Neural cell (in vitro differentiated cells): ENCODE measurements at regions not wholly inside any gene's neighbourhood (a gene's known extent, or its start where the extent isn't known, plus 50 kb on each side); places are given as distances from the start of the nearest gene placed in this dataset.

Source experiments
- CTCF ChIP-seq: fragments of 450-650 bp; IDR thresholded peaks from 2 replicates; pipeline ENCODE4 v1.5.1; 2014; ENCODE audit warnings: antibody characterized with exemption, mild to moderate bottlenecking, moderate library complexity; ENCODE audit not compliant: poor library complexity, severe bottlenecking
- EP300 ChIP-seq: fragments of 450-650 bp; conservative IDR thresholded peaks from 2 replicates; pipeline ENCODE4 v1.6.1; 2014; ENCODE audit warnings: antibody characterized with exemption, mild to moderate bottlenecking, moderate library complexity; ENCODE audit not compliant: poor library complexity, severe bottlenecking
- EZH2 ChIP-seq: fragments of 200-600, 300-800 bp; shearing (Covaris generic), sonication (generic); IDR thresholded peaks from 2 replicates; pipeline ENCODE4 v1.6.1; 2014; ENCODE audit warnings: antibody characterized with exemption, low read length, borderline replicate concordance, mild to moderate bottlenecking; ENCODE audit not compliant: insufficient read depth, poor library complexity, severe bottlenecking
- RAD21 ChIP-seq: fragments of 450-650 bp; conservative IDR thresholded peaks from 2 replicates; pipeline ENCODE4 v1.6.1; 2014; ENCODE audit warnings: antibody characterized with exemption, mild to moderate bottlenecking, moderate library complexity

- TF ChIP-seq EZH2 (no peak), EP300 (no peak), CTCF (no peak), RAD21 (no peak)
Measured at GRCh38 chr6:71209626-71210025, 79.0 kb upstream of the OGFRL1 start.
